Keratinocyte (primary cell): ENCODE measurements at regions not wholly inside any gene's neighbourhood (a gene's known extent, or its start where the extent isn't known, plus 50 kb on each side); places are given as distances from the start of the nearest gene placed in this dataset.
A peak's percentile ranks its signal among the peaks of the same experiment; 100 is the strongest.

Source experiments
- DNase-seq: peaks from one replicate; pipeline ENCODE4 v3.0.0-alpha.2; 2011; ENCODE audit warnings: low read depth, missing footprints, low spot score
- FAIRE-seq: peaks from 2 replicates; lab custom pipeline; 2011; peaks lifted over from hg19 to GRCh38; lab: Jason Lieb, UNC
- H2AFZ ChIP-seq: 2 replicates; pipeline ENCODE4 v1.6.0; 2012; ENCODE audit warnings: low read length, control low read depth, inconsistent platforms; ENCODE audit not compliant: control insufficient read depth
- H3K27ac ChIP-seq: 2 replicates; pipeline ENCODE4 v1.5.1; 2011; ENCODE audit warnings: low read length; ENCODE audit not compliant: control insufficient read depth, insufficient read depth
- H3K27me3 ChIP-seq: 3 replicates; pipeline ENCODE4 v1.6.0; 2011; ENCODE audit warnings: low read length; ENCODE audit not compliant: control insufficient read depth, insufficient read depth; ENCODE audit errors: extremely low read depth
- H3K36me3 ChIP-seq, 2 experiments: 2 replicates in 1 of 2; 3 replicates in 1 of 2; pipeline ENCODE4 v1.5.1; 2011; ENCODE audit warnings: low read length in 2 of 2, mild to moderate bottlenecking in 1 of 2; ENCODE audit not compliant: control insufficient read depth in 2 of 2, insufficient read depth in 2 of 2; ENCODE audit errors: extremely low read depth in 1 of 2
- H3K4me1 ChIP-seq: 3 replicates; pipeline ENCODE4 v1.5.1; 2011; ENCODE audit warnings: low read length; ENCODE audit not compliant: control insufficient read depth, insufficient read depth; ENCODE audit errors: extremely low read depth
- H3K4me2 ChIP-seq: 3 replicates; pipeline ENCODE4 v1.6.0; 2011; ENCODE audit warnings: low read depth, low read length; ENCODE audit not compliant: control insufficient read depth, insufficient read depth; ENCODE audit errors: extremely low read depth
- H3K4me3 ChIP-seq, 3 experiments: fragments of 200-600 bp in 1 of 3; sonication (generic) in 1 of 3; 2 replicates in 2 of 3; 3 replicates in 1 of 3; pipeline ENCODE4 v1.5.1; 2011 to 2016; ENCODE audit warnings: low read length in 3 of 3, mild to moderate bottlenecking in 3 of 3, control low read depth in 2 of 3, inconsistent platforms in 1 of 3, low read depth in 1 of 3, mixed read lengths in 1 of 3, mixed run types in 1 of 3, moderate library complexity in 1 of 3; ENCODE audit not compliant: control insufficient read depth in 2 of 3, insufficient read depth in 2 of 3; ENCODE audit errors: extremely low read depth in 1 of 3
- H3K79me2 ChIP-seq: 2 replicates; pipeline ENCODE4 v1.6.0; 2012; ENCODE audit warnings: low read length; ENCODE audit not compliant: control insufficient read depth, insufficient read depth
- H3K9ac ChIP-seq: 3 replicates; pipeline ENCODE4 v1.6.0; 2011; ENCODE audit warnings: low read length; ENCODE audit not compliant: control insufficient read depth, insufficient read depth; ENCODE audit errors: extremely low read depth
- H3K9me1 ChIP-seq: 3 replicates; pipeline ENCODE4 v1.6.0; 2011; ENCODE audit warnings: low read length; ENCODE audit not compliant: control insufficient read depth, insufficient read depth; ENCODE audit errors: extremely low read depth
- H3K9me3 ChIP-seq: 2 replicates; pipeline ENCODE4 v1.5.1; 2012; ENCODE audit warnings: low read depth, low read length; ENCODE audit not compliant: control insufficient read depth
- H4K20me1 ChIP-seq: 3 replicates; pipeline ENCODE4 v1.6.0; 2011; ENCODE audit warnings: low read length; ENCODE audit not compliant: control insufficient read depth, insufficient read depth; ENCODE audit errors: extremely low read depth
- EZH2 ChIP-seq: IDR thresholded peaks from one replicate; pipeline ENCODE4 v1.6.1; 2012; ENCODE audit warnings: inconsistent platforms, mild to moderate bottlenecking, low read length, moderate library complexity
- dilution Hi-C: fragments of 300-500 bp; cut with MboI; formaldehyde crosslinking; loops from one replicate; pipeline ENCODE4 v1.7.0; 2020; ENCODE audit warnings: low sequenced_read_pairs; ENCODE audit not compliant: extremely low pct_ligation_motif_present
- TF ChIP-seq, protein P1 (sequence below), 3 experiments: IDR thresholded peaks in 1 of 3; conservative IDR thresholded peaks in 1 of 3; optimal IDR thresholded peaks in 1 of 3; 2 replicates in 2 of 3; 3 replicates in 1 of 3; pipeline versions ENCODE3 to v1.5.1; 2011; ENCODE audit warnings: low read length in 3 of 3, mild to moderate bottlenecking in 3 of 3, moderate library complexity in 2 of 3, control low read depth in 1 of 3, inconsistent platforms in 1 of 3; ENCODE audit not compliant: insufficient read depth in 2 of 3; ENCODE audit errors: extremely low read depth in 1 of 3

DNA sequence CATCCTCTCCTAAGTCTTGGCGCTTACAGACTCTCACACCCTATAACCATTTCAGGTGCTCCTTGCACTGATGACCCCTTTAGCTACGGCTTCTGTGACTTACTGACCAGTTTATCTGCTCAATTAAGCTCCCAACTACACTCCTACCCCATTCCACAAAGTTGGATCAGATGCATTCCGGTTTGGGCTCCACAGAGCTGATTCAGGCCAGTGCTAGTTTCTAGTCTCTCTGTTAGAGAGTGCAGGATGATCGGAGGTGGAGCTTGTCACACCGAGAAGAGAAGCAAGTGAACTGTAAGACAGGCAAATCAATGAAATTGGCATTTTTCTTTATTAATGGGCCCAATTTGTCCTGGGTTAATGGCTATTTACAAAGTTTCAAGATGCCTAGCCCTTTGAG is 436.8 kb upstream of the CADM1 start:
- no peak for TF ChIP-seq EZH2
- TF ChIP-seq, protein P1, sequence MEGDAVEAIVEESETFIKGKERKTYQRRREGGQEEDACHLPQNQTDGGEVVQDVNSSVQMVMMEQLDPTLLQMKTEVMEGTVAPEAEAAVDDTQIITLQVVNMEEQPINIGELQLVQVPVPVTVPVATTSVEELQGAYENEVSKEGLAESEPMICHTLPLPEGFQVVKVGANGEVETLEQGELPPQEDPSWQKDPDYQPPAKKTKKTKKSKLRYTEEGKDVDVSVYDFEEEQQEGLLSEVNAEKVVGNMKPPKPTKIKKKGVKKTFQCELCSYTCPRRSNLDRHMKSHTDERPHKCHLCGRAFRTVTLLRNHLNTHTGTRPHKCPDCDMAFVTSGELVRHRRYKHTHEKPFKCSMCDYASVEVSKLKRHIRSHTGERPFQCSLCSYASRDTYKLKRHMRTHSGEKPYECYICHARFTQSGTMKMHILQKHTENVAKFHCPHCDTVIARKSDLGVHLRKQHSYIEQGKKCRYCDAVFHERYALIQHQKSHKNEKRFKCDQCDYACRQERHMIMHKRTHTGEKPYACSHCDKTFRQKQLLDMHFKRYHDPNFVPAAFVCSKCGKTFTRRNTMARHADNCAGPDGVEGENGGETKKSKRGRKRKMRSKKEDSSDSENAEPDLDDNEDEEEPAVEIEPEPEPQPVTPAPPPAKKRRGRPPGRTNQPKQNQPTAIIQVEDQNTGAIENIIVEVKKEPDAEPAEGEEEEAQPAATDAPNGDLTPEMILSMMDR (optimal IDR thresholded peaks at IDR 0.05 in 1 of 3, IDR thresholded peaks at IDR 0.05 in 1 of 3, conservative IDR thresholded peaks at IDR 0.05 in 1 of 3; ENCODE audit: extremely low read depth in 1 of 3, insufficient read depth in 2 of 3, low read length in 3 of 3): no peak
- FAIRE-seq: no peak
- H3K27ac ChIP-seq: peak overlapping the region; percentile 39

DNA sequence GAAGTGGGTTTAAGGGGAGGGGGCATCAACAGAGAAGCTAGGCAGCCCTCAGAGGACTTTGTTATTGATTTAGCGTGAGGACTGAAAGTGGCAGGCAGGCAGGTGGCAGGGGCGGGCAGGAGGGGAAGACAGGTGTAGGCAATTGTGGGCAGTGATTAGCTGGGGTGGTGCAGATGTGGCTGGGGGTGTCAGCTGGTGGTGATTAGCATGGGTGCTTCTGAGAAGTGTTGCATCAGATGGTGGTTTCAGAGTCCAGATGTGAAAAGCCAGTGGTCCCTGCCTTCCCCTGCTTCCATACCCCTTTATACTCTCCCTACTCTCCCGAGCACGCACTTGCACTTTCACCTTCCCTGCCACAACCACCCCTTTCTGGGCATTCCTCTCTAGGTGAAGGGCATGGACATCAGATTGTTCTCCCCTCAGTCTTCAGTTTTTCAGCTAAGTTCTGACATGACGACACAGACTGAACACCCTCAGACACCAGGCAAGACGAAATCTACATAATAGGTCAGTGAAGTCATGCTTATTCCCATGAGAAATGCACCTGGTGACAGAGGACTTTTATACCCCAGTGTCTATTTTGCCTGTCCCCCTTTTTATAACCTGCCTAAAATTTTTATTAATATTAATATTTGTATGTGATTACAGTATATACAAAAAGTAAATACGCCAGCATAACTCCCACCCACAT is 435.7 kb upstream of the CADM1 start:
- H3K9me3 ChIP-seq: no peaks in the 10 kb centered on the region
- H3K9me1 ChIP-seq: no peaks in the 10 kb centered on the region
- DNase-seq: no peak
- no peak overlapping the region for H3K4me2 ChIP-seq
- no peaks in the 10 kb centered on the region for H3K36me3 ChIP-seq
- FAIRE-seq: no peak
- no peaks in the 10 kb centered on the region for H3K79me2 ChIP-seq
- dilution Hi-C loops: no loop called here
- no peaks in the 10 kb centered on the region for H3K27me3 ChIP-seq
- H3K27ac ChIP-seq: no peak overlapping the region
- no peak overlapping the region for H3K9ac ChIP-seq
- H4K20me1 ChIP-seq: no peaks in the 10 kb centered on the region
- no peak overlapping the region for H3K4me3 ChIP-seq
- TF ChIP-seq, protein P1 (optimal IDR thresholded peaks at IDR 0.05 in 1 of 3, IDR thresholded peaks at IDR 0.05 in 1 of 3, conservative IDR thresholded peaks at IDR 0.05 in 1 of 3; ENCODE audit: extremely low read depth in 1 of 3, insufficient read depth in 2 of 3, low read length in 3 of 3): no peak
- no peak for TF ChIP-seq EZH2
- no peak overlapping the region for H2AFZ ChIP-seq
- H3K4me1 ChIP-seq: peaks cover 3% of the 10 kb centered on the region

More for the DNA sequence above, 436.8 kb upstream of the CADM1 start:
- H3K9me3 ChIP-seq: no peaks in the 10 kb centered on the region
- DNase-seq: no peak
- H3K36me3 ChIP-seq: no peaks in the 10 kb centered on the region
- H3K9me1 ChIP-seq: no peaks in the 10 kb centered on the region
- H3K9ac ChIP-seq: peak overlapping the region; percentile 23
- no peak overlapping the region for H3K4me3 ChIP-seq
- H4K20me1 ChIP-seq: no peaks in the 10 kb centered on the region
- no peaks in the 10 kb centered on the region for H3K27me3 ChIP-seq
- peak overlapping the region; percentile 35 for H2AFZ ChIP-seq
- no peaks in the 10 kb centered on the region for H3K79me2 ChIP-seq
- dilution Hi-C loops: no loop called here
- no peak overlapping the region for H3K4me2 ChIP-seq
- H3K4me1 ChIP-seq: peaks cover 3% of the 10 kb centered on the region
